Stomach (tissue), 4 donors: ENCODE measurements at regions not wholly inside any gene's neighbourhood (a gene's known extent, or its start where the extent isn't known, plus 50 kb on each side); places are given as distances from the start of the nearest gene placed in this dataset.

Source experiments
- EP300 ChIP-seq: sonication (generic); formaldehyde crosslinking; IDR thresholded peaks from one replicate; pipeline ENCODE4 v1.6.1; 2017; ENCODE audit warnings: antibody characterized with exemption
- POLR2A ChIP-seq, 4 donors: fragments of 450-650 bp; IDR thresholded peaks; one replicate each; pipeline ENCODE4 v1.6.1; 2016; ENCODE audit warnings: antibody characterized with exemption in 4 of 4, control low read depth in 2 of 4, mild to moderate bottlenecking in 1 of 4, moderate library complexity in 1 of 4
- POLR2AphosphoS5 ChIP-seq, 3 donors: sonication (generic); formaldehyde crosslinking; IDR thresholded peaks; one replicate each; pipeline ENCODE4 v1.6.1; 2016; ENCODE audit warnings: antibody characterized with exemption in 3 of 3
- TF ChIP-seq, protein P1 (sequence below), 7 experiments: fragments of 450-650 bp in 4 of 7; fragments of 200-600 bp in 3 of 7; sonication (generic) in 3 of 7; IDR thresholded peaks; one replicate each; pipeline ENCODE4 v1.5.1; 2016 to 2019; ENCODE audit warnings: antibody characterized with exemption in 7 of 7, control low read depth in 2 of 7, mild to moderate bottlenecking in 1 of 7

- TF ChIP-seq, protein P1, sequence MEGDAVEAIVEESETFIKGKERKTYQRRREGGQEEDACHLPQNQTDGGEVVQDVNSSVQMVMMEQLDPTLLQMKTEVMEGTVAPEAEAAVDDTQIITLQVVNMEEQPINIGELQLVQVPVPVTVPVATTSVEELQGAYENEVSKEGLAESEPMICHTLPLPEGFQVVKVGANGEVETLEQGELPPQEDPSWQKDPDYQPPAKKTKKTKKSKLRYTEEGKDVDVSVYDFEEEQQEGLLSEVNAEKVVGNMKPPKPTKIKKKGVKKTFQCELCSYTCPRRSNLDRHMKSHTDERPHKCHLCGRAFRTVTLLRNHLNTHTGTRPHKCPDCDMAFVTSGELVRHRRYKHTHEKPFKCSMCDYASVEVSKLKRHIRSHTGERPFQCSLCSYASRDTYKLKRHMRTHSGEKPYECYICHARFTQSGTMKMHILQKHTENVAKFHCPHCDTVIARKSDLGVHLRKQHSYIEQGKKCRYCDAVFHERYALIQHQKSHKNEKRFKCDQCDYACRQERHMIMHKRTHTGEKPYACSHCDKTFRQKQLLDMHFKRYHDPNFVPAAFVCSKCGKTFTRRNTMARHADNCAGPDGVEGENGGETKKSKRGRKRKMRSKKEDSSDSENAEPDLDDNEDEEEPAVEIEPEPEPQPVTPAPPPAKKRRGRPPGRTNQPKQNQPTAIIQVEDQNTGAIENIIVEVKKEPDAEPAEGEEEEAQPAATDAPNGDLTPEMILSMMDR (IDR thresholded peaks at IDR 0.05) = no peak
- TF ChIP-seq POLR2A (IDR thresholded peaks at IDR 0.05) (no peak), POLR2AphosphoS5 (IDR thresholded peaks at IDR 0.05) (no peak), EP300 (no peak)
These were observed 387.7 kb upstream of the ZNF507 start for GRCh38 chr19:31957711-31958110.
